K562 (cell line): ENCODE measurements at regions not wholly inside any gene's neighbourhood (a gene's known extent, or its start where the extent isn't known, plus 50 kb on each side); places are given as distances from the start of the nearest gene placed in this dataset.

ENCODE experiments used
- ATAC-seq: fragments of 200-7000 bp; cut with Tn5 transposase; 3 replicates; pipeline ENCODE4 v1.9.1; 2020; ENCODE audit warnings: moderate library complexity
- BruUV-seq: library from RNA; stranded (reverse); fragments of 400-500 nt; replicated peaks from 2 replicates; lab custom pipeline; 2021; lab: Mats Ljungman, UMichigan
- CTCF ChIA-PET: fragments of 300-600 bp; formaldehyde crosslinking; extraction: SDS; loops from one replicate; lab custom pipeline; 2021; ENCODE audit warnings: low intra/inter-chr PET ratio; lab: Yijun Ruan, JAX
- POLR2A ChIA-PET: fragments of 300-600, 350-650 bp; sonication (Branson Sonifier 250); formaldehyde crosslinking; extraction: SDS; loops from one replicate; lab custom pipeline; 2021; ENCODE audit warnings: antibody characterized with exemption, inconsistent platforms; lab: Yijun Ruan, JAX
- DNase-seq, 4 experiments: peaks; one replicate each; pipeline versions ENCODE4 v3.0.0 to v3.0.0-alpha.2; 2011 to 2018; ENCODE audit warnings: low spot score in 3 of 4, mixed read lengths in 3 of 4; ENCODE audit errors: extremely low read depth in 1 of 4
- FAIRE-seq: peaks from 2 replicates; lab custom pipeline; 2011; peaks lifted over from hg19 to GRCh38; lab: Jason Lieb, UNC
- H2AFZ ChIP-seq: 2 replicates; pipeline ENCODE4 v1.6.0; 2011; ENCODE audit warnings: low read depth, low read length, control low read depth, inconsistent platforms
- H3K27ac ChIP-seq: fragments of 200-600 bp; 3 replicates; pipeline ENCODE4 v1.8.0; 2011; ENCODE audit warnings: low read depth, mild to moderate bottlenecking, control low read depth, inconsistent platforms, low read length, moderate library complexity, mixed read lengths; ENCODE audit errors: extremely low read depth
- H3K27me3 ChIP-seq, 2 experiments: fragments of 300-600 bp in 1 of 2; 2 replicates in 1 of 2; 3 replicates in 1 of 2; pipeline versions ENCODE4 v1.6.0 to v1.8.0; 2011; ENCODE audit warnings: inconsistent platforms in 2 of 2, low read length in 2 of 2, mild to moderate bottlenecking in 1 of 2, mixed read lengths in 1 of 2, moderate library complexity in 1 of 2; ENCODE audit not compliant: control insufficient read depth in 2 of 2, insufficient read depth in 2 of 2
- H3K36me3 ChIP-seq: fragments of 300-600 bp; 3 replicates; pipeline ENCODE4 v1.8.0; 2011; ENCODE audit warnings: mild to moderate bottlenecking, low read length, inconsistent platforms; ENCODE audit not compliant: control insufficient read depth, insufficient read depth
- H3K4me1 ChIP-seq, 2 experiments: fragments of 200-600 bp in 1 of 2; replicated peaks in 1 of 2; 2 replicates in 1 of 2; 3 replicates in 1 of 2; pipeline versions ENCODE4 v1.5.1 to v1.8.0; 2011; ENCODE audit warnings: inconsistent platforms in 2 of 2, low read length in 2 of 2, mild to moderate bottlenecking in 1 of 2, mixed read lengths in 1 of 2, moderate library complexity in 1 of 2; ENCODE audit not compliant: control insufficient read depth in 2 of 2, insufficient read depth in 2 of 2
- H3K4me2 ChIP-seq: 2 replicates; pipeline ENCODE4 v1.6.1; 2011; ENCODE audit warnings: low read length, control low read depth, inconsistent platforms, mixed read lengths; ENCODE audit not compliant: insufficient read depth
- H3K4me3 ChIP-seq: fragments of 200-600 bp; sonication (generic), shearing (Covaris generic); 2 replicates; pipeline ENCODE4 v1.5.1; 2016; ENCODE audit warnings: control low read depth, inconsistent platforms
- H3K79me2 ChIP-seq: fragments of 200-600 bp; 3 replicates; pipeline ENCODE4 v1.8.0; 2011; ENCODE audit warnings: low read length, inconsistent platforms; ENCODE audit not compliant: control insufficient read depth, insufficient read depth
- H3K9ac ChIP-seq, 2 experiments: 2 replicates each; pipeline versions ENCODE4 v1.6.0 to v1.6.1; 2011; ENCODE audit warnings: low read depth in 2 of 2, low read length in 2 of 2, control low read depth in 1 of 2, inconsistent platforms in 1 of 2, mild to moderate bottlenecking in 1 of 2, mixed read lengths in 1 of 2; ENCODE audit not compliant: insufficient read depth in 1 of 2
- H3K9me1 ChIP-seq: one replicate; pipeline ENCODE4 v1.6.0; 2011; ENCODE audit warnings: inconsistent platforms, mild to moderate bottlenecking, low read length, moderate library complexity; ENCODE audit not compliant: control insufficient read depth, insufficient read depth
- H3K9me3 ChIP-seq: replicated peaks from 2 replicates; pipeline ENCODE4 v1.5.1; 2011; ENCODE audit warnings: low read depth, low read length, inconsistent platforms; ENCODE audit not compliant: control insufficient read depth, insufficient read depth
- H4K20me1 ChIP-seq: replicated peaks from 2 replicates; pipeline ENCODE4 v1.6.1; 2011; ENCODE audit warnings: low read length, inconsistent platforms, mixed read lengths; ENCODE audit not compliant: control insufficient read depth, insufficient read depth
- BRD4 ChIP-seq: fragments of 200-600 bp; sonication (generic); IDR thresholded peaks from 2 replicates; pipeline ENCODE4 v1.6.1; 2017; ENCODE audit warnings: inconsistent platforms
- FOS ChIP-seq: IDR thresholded peaks from 3 replicates; pipeline ENCODE4 v1.6.1; 2011; ENCODE audit not compliant: insufficient read length; ENCODE audit errors: extremely low read depth
- ID3 ChIP-seq, 2 experiments: fragments of 250-450 bp in 1 of 2; fragments of 450-650 bp in 1 of 2; sonication (Bioruptor Pico) in 1 of 2; IDR thresholded peaks; 2 replicates each; pipeline versions ENCODE4 v1.6.1 to v1.8.0; 2016 to 2021; ENCODE audit warnings: mild to moderate bottlenecking in 2 of 2, moderate library complexity in 2 of 2, missing compliant biosample characterization in 1 of 2, missing genetic modification characterization in 1 of 2
- MAFG ChIP-seq: fragments of 450-650 bp; conservative IDR thresholded peaks from 2 replicates; pipeline ENCODE4 v1.6.1; 2016; ENCODE audit warnings: missing genetic modification characterization, missing compliant biosample characterization
- MCM2 ChIP-seq: fragments of 450-650 bp; IDR thresholded peaks from 2 replicates; pipeline ENCODE4 v1.6.1; 2017; ENCODE audit warnings: low read depth, mild to moderate bottlenecking
- PHB2 ChIP-seq: fragments of 450-650 bp; IDR thresholded peaks from 2 replicates; pipeline ENCODE4 v1.6.1; 2017; ENCODE audit warnings: low read depth
- POLR2B ChIP-seq: fragments of 450-650 bp; IDR thresholded peaks from 2 replicates; pipeline ENCODE4 v1.6.1; 2018; ENCODE audit warnings: low read depth; ENCODE audit not compliant: partially characterized antibody
- SAFB ChIP-seq: fragments of 200-400 bp; formaldehyde crosslinking; IDR thresholded peaks from 2 replicates; pipeline ENCODE4 v1.6.1; 2017; ENCODE audit warnings: low read depth, low read length, borderline replicate concordance
- SMARCA4 ChIP-seq: fragments of 450-650 bp; IDR thresholded peaks from 2 replicates; pipeline ENCODE4 v1.6.1; 2016
- SMC3 ChIP-seq: conservative IDR thresholded peaks from 2 replicates; pipeline ENCODE4 v1.6.1; 2011; ENCODE audit warnings: low read depth, low read length, improper control_type of control experiment; ENCODE audit not compliant: insufficient read depth
- TEAD4 ChIP-seq, 2 experiments: sonication (generic) in 1 of 2; formaldehyde crosslinking in 1 of 2; IDR thresholded peaks; 2 replicates each; pipeline versions ENCODE4 v1.6.1 to v1.8.0; 2012 to 2022; ENCODE audit warnings: borderline replicate concordance in 1 of 2, inconsistent platforms in 1 of 2, low read length in 1 of 2, mild to moderate bottlenecking in 1 of 2, missing genetic modification reagents in 1 of 2
- ZNF695 ChIP-seq: fragments of 450-650 bp; formaldehyde crosslinking; IDR thresholded peaks from 2 replicates; pipeline ENCODE4 v1.4.0; 2020; ENCODE audit warnings: mild to moderate bottlenecking, moderate library complexity
- WGBS: fragments of 100-300 bp; shearing (Covaris generic); methylation state at CpG from one replicate; pipeline ENCODE4 v1.1.6; 2016; ENCODE audit warnings: low coverage, mixed read lengths; ENCODE audit not compliant: insufficient coverage; ENCODE audit errors: missing lambda C conversion rate; 5-methylcytosine and 5-hydroxymethylcytosine counted together
- in situ Hi-C: fragments of 300-500 bp; cut with MboI; formaldehyde crosslinking; loops from 4 replicates; pipeline ENCODE4 v1.15.0; 2018; ENCODE audit warnings: inconsistent platforms, mixed read lengths
- intact Hi-C: fragments of 100-400 bp; cut with micrococcal nuclease; formaldehyde crosslinking; loops from 2 replicates; pipeline ENCODE4 v1.14.2; 2022
- TF ChIP-seq, protein P1 (sequence below), 2 experiments: IDR thresholded peaks; 2 replicates each; pipeline ENCODE4 v1.6.1; 2011; ENCODE audit warnings: borderline replicate concordance in 1 of 2, control low read depth in 1 of 2, low read depth in 1 of 2, low read length in 1 of 2, mild to moderate bottlenecking in 1 of 2, mixed read lengths in 1 of 2, moderate library complexity in 1 of 2; ENCODE audit not compliant: insufficient read depth in 1 of 2, insufficient read length in 1 of 2, poor library complexity in 1 of 2, severe bottlenecking in 1 of 2; ENCODE audit errors: extremely low read depth in 1 of 2

DNA sequence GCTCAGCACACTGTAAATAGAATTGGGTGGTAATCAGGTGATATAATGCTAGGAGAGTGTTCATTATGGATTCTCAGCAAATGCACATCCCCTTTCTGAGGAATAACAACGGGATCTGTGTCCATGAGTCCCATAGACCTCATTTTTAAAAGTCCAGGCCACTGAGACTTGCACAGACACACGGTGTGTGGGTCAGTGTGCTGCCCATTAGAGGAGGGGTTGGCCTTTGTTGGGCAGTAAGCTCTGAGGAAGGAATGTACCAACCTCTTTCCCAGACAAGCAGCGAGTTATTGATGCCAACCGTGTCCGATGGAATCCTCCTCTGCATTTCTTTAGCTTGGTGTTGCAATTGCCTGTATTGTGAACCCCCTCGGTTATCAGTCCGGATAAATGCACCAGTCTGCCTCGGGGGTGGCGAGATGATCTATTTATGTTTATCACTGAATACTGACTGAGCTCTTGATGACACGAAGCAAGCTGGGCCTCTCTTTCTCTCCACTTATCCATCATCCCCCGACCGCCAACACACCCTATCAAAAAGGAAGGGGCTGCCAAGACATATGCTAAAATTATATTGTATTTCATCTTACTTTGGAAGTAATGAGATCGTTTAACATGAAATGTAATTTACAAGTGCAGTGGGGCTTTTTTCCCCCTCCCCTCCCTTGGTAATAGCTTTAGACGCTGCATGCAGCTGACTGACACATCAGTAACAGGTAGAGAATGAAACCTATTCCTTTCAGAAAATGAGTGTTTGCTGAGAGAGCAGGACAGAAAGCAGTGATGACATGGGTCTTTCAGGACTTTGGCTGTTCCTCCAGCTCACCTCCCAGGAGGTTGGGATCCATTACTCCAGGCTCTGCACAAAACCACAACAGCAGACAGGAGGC lies 126.6 kb upstream of the ST8SIA2 start:
- BruUV-seq, result no TSS peak
- Histone ChIP-seq H3K27me3 (peaks cover 0 to 3% of the 10 kb centered on the region in 2 experiments; a peak in 2 of 5 replicates), H3K9ac (no peak overlapping the region), H3K36me3 (no peaks in the 10 kb centered on the region), H3K4me2 (no peak overlapping the region), H2AFZ (no peak overlapping the region), H3K4me3 (no peak overlapping the region), H3K9me1 (no peaks in the 10 kb centered on the region), H3K27ac (no peak overlapping the region), H3K4me1 (no peaks in the 10 kb centered on the region), H3K79me2 (no peaks in the 10 kb centered on the region), H4K20me1 (no peaks in the 10 kb centered on the region), H3K9me3 (no peaks in the 10 kb centered on the region)
- ATAC-seq, result no peak
- no peak for DNase-seq
- in situ Hi-C loops, result no loop called here
- POLR2A ChIA-PET, result no interaction called here
- CTCF ChIA-PET, result no interaction called here
- WGBS, result 2% methylated on average over 13 of the region's 14 CpGs
- intact Hi-C loops, result no loop called here
- FAIRE-seq, result no peak
- no peak for TF ChIP-seq ZNF695
- TF ChIP-seq MAFG (tag), result no peak
- TF ChIP-seq, all 486 proteins: peak for 0

GRCh38 chr15:92268900-92269299 lies 124.8 kb upstream of the ST8SIA2 start:
- POLR2A ChIA-PET, result interaction anchor here (1.6 kb wide), 1 partner anchor 13 kb away, joined by 3 read pairs; no protein-coding TSS in a partner anchor
- WGBS, result 3% methylated on average over 3 of the region's 3 CpGs
- BruUV-seq, result no TSS peak

More at GRCh38 chr15:92268900-92269299, 124.8 kb upstream of the ST8SIA2 start:
- Histone ChIP-seq H3K9ac (no peak overlapping the region), H3K36me3 (no peaks in the 10 kb centered on the region), H2AFZ (no peak overlapping the region), H3K27ac (no peak overlapping the region), H3K4me1 (no peaks in the 10 kb centered on the region), H3K27me3 (peaks cover 0 to 9% of the 10 kb centered on the region in 2 experiments; a peak in 2 of 5 replicates)
- TF ChIP-seq TEAD4 (IDR thresholded peaks at IDR 0.05; ENCODE audit: low read length), result no peak
- no peak for TF ChIP-seq TEAD4 (CRISPR knock-in tag; IDR thresholded peaks at IDR 0.05; ENCODE audit: borderline replicate concordance)
- TF ChIP-seq, protein P1, sequence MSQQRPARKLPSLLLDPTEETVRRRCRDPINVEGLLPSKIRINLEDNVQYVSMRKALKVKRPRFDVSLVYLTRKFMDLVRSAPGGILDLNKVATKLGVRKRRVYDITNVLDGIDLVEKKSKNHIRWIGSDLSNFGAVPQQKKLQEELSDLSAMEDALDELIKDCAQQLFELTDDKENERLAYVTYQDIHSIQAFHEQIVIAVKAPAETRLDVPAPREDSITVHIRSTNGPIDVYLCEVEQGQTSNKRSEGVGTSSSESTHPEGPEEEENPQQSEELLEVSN (IDR thresholded peaks at IDR 0.05; ENCODE audit: borderline replicate concordance in 1 of 2, extremely low read depth in 1 of 2, insufficient read depth in 1 of 2, insufficient read length in 1 of 2, low read depth in 1 of 2, low read length in 1 of 2, poor library complexity in 1 of 2, severe bottlenecking in 1 of 2), result no peak
- TF ChIP-seq MCM2, result no peak
- no peak for TF ChIP-seq BRD4
- TF ChIP-seq PHB2, result no peak
- no peak for TF ChIP-seq SAFB
- no peak for TF ChIP-seq SMARCA4
- no peak for TF ChIP-seq FOS
- TF ChIP-seq POLR2B, result no peak
- no peak for TF ChIP-seq ID3 (CRISPR knock-in tag; IDR thresholded peaks at IDR 0.05)
- TF ChIP-seq ID3 (tag; IDR thresholded peaks at IDR 0.05), result no peak
- TF ChIP-seq SMC3, result no peak
- TF ChIP-seq, all 486 proteins: peak for 0
- FAIRE-seq (no peak), DNase-seq (no peak), ATAC-seq (no peak)
- Histone ChIP-seq H3K9me1 (no peaks in the 10 kb centered on the region), H3K4me2 (no peak overlapping the region), H3K4me3 (no peak overlapping the region), H3K9me3 (no peaks in the 10 kb centered on the region), H4K20me1 (no peaks in the 10 kb centered on the region), H3K79me2 (no peaks in the 10 kb centered on the region)
- in situ Hi-C loops, result no loop called here
- intact Hi-C loops, result no loop called here
- CTCF ChIA-PET, result no interaction called here
